Esophagus muscularis mucosa (tissue), 4 donors: ENCODE measurements at regions not wholly inside any gene's neighbourhood (a gene's known extent, or its start where the extent isn't known, plus 50 kb on each side); places are given as distances from the start of the nearest gene placed in this dataset.

Source experiments
- DNase-seq: peaks from one replicate; pipeline ENCODE4 v3.0.0-alpha.2; 2017; ENCODE audit errors: extremely low spot score
- H3K27ac ChIP-seq, 4 donors: fragments of 200-600 bp; sonication (generic); replicated peaks in 1 of 4; 1 replicate in 3 of 4; 2 replicates in 1 of 4; pipeline ENCODE4 v1.5.1; 2016 to 2019; ENCODE audit warnings: mild to moderate bottlenecking in 1 of 4
- H3K27me3 ChIP-seq, 4 donors: fragments of 200-600 bp; sonication (generic); one replicate each; pipeline versions ENCODE4 v1.5.1 to v1.6.0; 2016 to 2019
- H3K36me3 ChIP-seq, 4 donors: fragments of 200-600 bp; sonication (generic); one replicate each; pipeline ENCODE4 v1.5.1; 2016 to 2019
- H3K4me1 ChIP-seq, 4 donors: fragments of 200-600 bp; sonication (generic); one replicate each; pipeline ENCODE4 v1.5.1; 2016 to 2019
- H3K4me3 ChIP-seq, 4 donors: fragments of 200-600 bp; sonication (generic); 1 replicate in 2 of 4; 2 replicates in 2 of 4; pipeline ENCODE4 v1.5.1; 2016 to 2019; ENCODE audit warnings: mild to moderate bottlenecking in 4 of 4, moderate library complexity in 1 of 4
- H3K9me3 ChIP-seq, 4 donors: fragments of 200-600 bp; sonication (generic); 1 replicate in 3 of 4; 2 replicates in 1 of 4; pipeline ENCODE4 v1.5.1; 2016 to 2019
- EP300 ChIP-seq: sonication (generic); formaldehyde crosslinking; IDR thresholded peaks from one replicate; pipeline ENCODE4 v1.6.1; 2017; ENCODE audit warnings: antibody characterized with exemption
- POLR2A ChIP-seq: fragments of 450-650 bp; IDR thresholded peaks from one replicate; pipeline ENCODE4 v1.6.1; 2017; ENCODE audit warnings: antibody characterized with exemption, moderate library complexity, mild to moderate bottlenecking, low read depth
- POLR2AphosphoS5 ChIP-seq, 2 donors: sonication (generic); formaldehyde crosslinking; IDR thresholded peaks; one replicate each; pipeline ENCODE4 v1.6.1; 2017; ENCODE audit warnings: antibody characterized with exemption in 2 of 2
- WGBS: methylation state at CpG from one replicate; pipeline ENCODE4 v1.1.5; 2018; 5-methylcytosine and 5-hydroxymethylcytosine counted together
- intact Hi-C: fragments of 100-400 bp; cut with DNase I; formaldehyde crosslinking; loops from one replicate; pipeline ENCODE4 v1.15.1; 2023
- TF ChIP-seq, protein P1 (sequence below), 3 experiments: fragments of 200-600 bp in 2 of 3; fragments of 450-650 bp in 1 of 3; sonication (generic) in 2 of 3; IDR thresholded peaks; one replicate each; pipeline ENCODE4 v1.5.1; 2017 to 2019; ENCODE audit warnings: antibody characterized with exemption in 3 of 3, mild to moderate bottlenecking in 2 of 3, moderate library complexity in 1 of 3

DNA sequence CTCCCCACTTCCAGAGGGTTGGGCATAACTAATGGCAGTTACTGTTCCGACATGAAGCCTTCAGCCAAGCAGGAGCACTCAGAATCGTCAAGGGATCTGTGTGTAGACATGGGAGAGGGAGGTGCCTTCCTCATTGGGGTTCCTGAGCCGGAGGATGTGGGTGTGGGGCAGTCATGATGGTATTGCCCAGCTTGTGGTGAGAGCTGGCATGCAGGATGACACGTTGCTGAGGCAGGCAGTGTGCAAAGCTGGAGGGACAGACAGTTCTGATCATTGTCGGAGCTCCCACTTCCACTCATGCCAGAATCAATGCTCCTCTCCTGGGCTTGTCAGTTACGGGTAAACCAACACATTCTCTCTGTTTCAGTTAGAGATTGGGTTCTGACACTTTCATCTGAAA, 83.9 kb upstream of the TSC22D1 start:
- Histone ChIP-seq H3K27ac (no peak overlapping the region), H3K36me3 (no peaks in the 10 kb centered on the region), H3K4me1 (no peaks in the 10 kb centered on the region), H3K9me3 (no peaks in the 10 kb centered on the region), H3K4me3 (no peak overlapping the region), H3K27me3 (no peaks in the 10 kb centered on the region)
- 85% methylated on average over 5 of the region's 6 CpGs for WGBS
- no peak for DNase-seq
- TF ChIP-seq EP300 (no peak), POLR2A (no peak)
- TF ChIP-seq, protein P1, sequence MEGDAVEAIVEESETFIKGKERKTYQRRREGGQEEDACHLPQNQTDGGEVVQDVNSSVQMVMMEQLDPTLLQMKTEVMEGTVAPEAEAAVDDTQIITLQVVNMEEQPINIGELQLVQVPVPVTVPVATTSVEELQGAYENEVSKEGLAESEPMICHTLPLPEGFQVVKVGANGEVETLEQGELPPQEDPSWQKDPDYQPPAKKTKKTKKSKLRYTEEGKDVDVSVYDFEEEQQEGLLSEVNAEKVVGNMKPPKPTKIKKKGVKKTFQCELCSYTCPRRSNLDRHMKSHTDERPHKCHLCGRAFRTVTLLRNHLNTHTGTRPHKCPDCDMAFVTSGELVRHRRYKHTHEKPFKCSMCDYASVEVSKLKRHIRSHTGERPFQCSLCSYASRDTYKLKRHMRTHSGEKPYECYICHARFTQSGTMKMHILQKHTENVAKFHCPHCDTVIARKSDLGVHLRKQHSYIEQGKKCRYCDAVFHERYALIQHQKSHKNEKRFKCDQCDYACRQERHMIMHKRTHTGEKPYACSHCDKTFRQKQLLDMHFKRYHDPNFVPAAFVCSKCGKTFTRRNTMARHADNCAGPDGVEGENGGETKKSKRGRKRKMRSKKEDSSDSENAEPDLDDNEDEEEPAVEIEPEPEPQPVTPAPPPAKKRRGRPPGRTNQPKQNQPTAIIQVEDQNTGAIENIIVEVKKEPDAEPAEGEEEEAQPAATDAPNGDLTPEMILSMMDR (IDR thresholded peaks at IDR 0.05), result no peak
- intact Hi-C loops, result no loop called here

DNA sequence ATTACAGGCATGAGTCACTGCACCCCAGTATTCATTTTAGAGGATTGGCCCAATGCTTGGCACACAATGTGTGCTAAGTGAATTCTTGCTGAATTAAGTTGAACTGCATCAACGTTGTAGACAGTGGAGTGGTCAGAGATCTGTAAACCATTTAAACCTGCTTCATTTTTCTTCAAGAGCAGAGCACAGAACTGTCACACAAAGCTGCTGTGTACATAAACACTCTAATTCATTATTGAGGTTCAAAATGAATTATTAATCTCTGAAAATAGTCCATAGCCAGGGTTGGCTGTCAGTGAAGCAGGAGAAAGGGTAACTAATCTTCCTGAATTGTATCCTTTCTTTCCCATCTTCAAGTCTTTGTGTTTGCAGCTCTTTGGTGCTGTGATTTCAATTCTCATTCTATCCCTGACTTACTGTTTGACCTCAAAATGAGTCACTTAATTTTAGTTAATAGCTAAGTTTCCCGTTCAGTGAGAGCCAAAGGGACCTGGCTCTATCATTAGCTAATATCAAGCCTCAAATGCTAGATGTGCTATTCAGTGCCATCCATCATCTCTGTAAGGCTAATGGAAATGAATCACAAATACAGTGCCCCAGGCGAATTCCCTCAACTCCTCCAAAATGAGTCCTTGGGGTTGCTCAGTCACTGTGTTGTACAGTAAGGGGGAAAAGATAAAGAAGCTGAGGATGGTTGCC, 77.0 kb upstream of the TSC22D1 start:
- no peak for DNase-seq
- H3K4me3 ChIP-seq, result no peak overlapping the region
- WGBS, result 43% methylated on average over 3 of the region's 3 CpGs
- no peaks in the 10 kb centered on the region for H3K27me3 ChIP-seq
- H3K4me1 ChIP-seq, result peaks cover 0 to 18% (median 13%) of the 10 kb centered on the region in 4 donors
- H3K9me3 ChIP-seq, result no peaks in the 10 kb centered on the region
- intact Hi-C loops, result no loop called here
- H3K27ac ChIP-seq, result peak overlapping the region in 1 of 4 donors; percentile 28
- H3K36me3 ChIP-seq, result no peaks in the 10 kb centered on the region
- TF ChIP-seq POLR2AphosphoS5 (IDR thresholded peaks at IDR 0.05) (no peak), POLR2A (no peak), EP300 (no peak)
- TF ChIP-seq, protein P1 (IDR thresholded peaks at IDR 0.05), result no peak

DNA sequence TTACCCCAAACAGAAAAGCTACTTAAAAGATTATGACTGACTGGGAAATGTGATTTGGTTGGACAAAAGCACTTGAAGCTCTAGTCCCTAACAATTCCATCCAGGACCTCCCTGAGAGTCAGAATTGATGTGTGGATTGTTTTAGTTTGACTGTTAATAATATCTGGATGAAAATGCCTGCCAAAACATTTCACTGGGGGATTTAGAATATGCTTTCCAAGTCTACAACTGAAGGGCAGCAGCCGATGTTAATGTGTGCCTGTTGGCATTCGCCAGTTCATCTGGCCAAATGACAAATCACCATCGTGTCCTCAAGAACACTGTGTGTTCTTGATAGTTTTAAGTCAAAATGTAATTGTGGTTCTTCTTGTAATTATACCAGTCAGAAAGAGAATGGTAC, 76.0 kb upstream of the TSC22D1 start:
- intact Hi-C loops, result no loop called here
- Histone ChIP-seq H3K9me3 (no peaks in the 10 kb centered on the region), H3K4me1 (peaks cover 0 to 18% (median 13%) of the 10 kb centered on the region in 4 donors), H3K27ac (no peak overlapping the region), H3K4me3 (no peak overlapping the region), H3K36me3 (no peaks in the 10 kb centered on the region), H3K27me3 (no peaks in the 10 kb centered on the region)
- TF ChIP-seq POLR2A (no peak), POLR2AphosphoS5 (IDR thresholded peaks at IDR 0.05) (no peak), EP300 (no peak)
- TF ChIP-seq, protein P1 (IDR thresholded peaks at IDR 0.05), result no peak
- no peak for DNase-seq
- WGBS, result 37% methylated on average over 3 of the region's 3 CpGs

DNA sequence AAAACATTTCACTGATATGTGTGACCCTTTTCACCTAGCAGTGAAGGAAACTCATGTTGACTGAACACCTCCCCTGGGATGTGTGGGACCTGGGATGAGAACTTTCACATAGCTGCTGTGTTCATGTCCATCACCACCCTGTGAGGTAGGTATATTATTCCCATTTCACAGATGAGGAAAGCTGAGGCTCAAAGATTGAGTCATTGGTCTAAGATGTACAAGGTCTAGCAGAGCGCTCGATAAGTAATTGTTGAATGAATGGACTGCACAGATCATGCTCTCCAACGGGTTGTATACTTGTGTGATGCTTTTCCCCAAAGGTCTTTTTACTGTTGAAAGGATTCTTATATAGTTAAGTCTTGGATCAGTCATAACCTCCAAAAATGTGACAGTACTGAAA, 75.6 kb upstream of the TSC22D1 start:
- intact Hi-C loops, result no loop called here
- H3K4me3 ChIP-seq, result no peak overlapping the region
- DNase-seq, result no peak
- no peaks in the 10 kb centered on the region for H3K27me3 ChIP-seq
- no peak overlapping the region for H3K27ac ChIP-seq
- no peaks in the 10 kb centered on the region for H3K9me3 ChIP-seq
- peaks cover 0 to 18% (median 13%) of the 10 kb centered on the region in 4 donors for H3K4me1 ChIP-seq
- TF ChIP-seq EP300 (no peak), POLR2AphosphoS5 (IDR thresholded peaks at IDR 0.05) (no peak), POLR2A (no peak)
- TF ChIP-seq, protein P1 (IDR thresholded peaks at IDR 0.05), result no peak
- WGBS, result 73% methylated on average over 3 of the region's 3 CpGs
- H3K36me3 ChIP-seq, result no peaks in the 10 kb centered on the region

DNA sequence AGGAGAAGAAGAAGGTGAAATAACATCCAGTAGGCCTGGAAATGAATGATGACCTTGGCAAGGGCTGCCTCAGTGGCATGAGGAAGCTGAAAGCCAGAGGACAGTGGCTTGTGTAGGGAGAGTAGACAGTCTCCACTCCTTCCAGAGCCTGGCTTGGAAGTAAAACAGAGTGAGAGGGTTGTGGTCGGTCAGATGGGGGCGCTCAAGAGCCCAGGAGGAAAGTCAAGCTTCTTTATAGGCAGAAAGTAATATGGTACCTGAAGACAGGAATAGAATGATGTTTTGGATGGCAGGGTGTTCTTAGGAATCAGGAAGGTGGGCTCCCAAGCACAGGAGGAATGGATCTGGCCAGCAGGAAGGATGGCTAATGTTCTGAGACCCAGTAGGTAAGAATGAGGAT, 75.1 kb upstream of the TSC22D1 start:
- Histone ChIP-seq H3K9me3 (no peaks in the 10 kb centered on the region), H3K4me3 (no peak overlapping the region), H3K36me3 (no peaks in the 10 kb centered on the region), H3K27ac (no peak overlapping the region), H3K4me1 (peaks cover 0 to 18% (median 13%) of the 10 kb centered on the region in 4 donors), H3K27me3 (no peaks in the 10 kb centered on the region)
- 0% methylated on average over 1 of the region's 2 CpGs for WGBS
- intact Hi-C loops, result no loop called here
- no peak for TF ChIP-seq POLR2A
- TF ChIP-seq, protein P1 (IDR thresholded peaks at IDR 0.05), result no peak
- TF ChIP-seq EP300, result no peak
- no peak for TF ChIP-seq POLR2AphosphoS5 (IDR thresholded peaks at IDR 0.05)
- DNase-seq, result no peak
